HepG2 (cell line): ENCODE measurements at regions not wholly inside any gene's neighbourhood (a gene's known extent, or its start where the extent isn't known, plus 50 kb on each side); places are given as distances from the start of the nearest gene placed in this dataset.

Experiments used
- ATAC-seq: fragments of 200-7000 bp; cut with Tn5 transposase; 3 replicates; pipeline ENCODE4 v1.9.1; 2020; ENCODE audit warnings: mild to moderate bottlenecking, moderate library complexity
- BruUV-seq: library from RNA; stranded (reverse); fragments of 400-500 nt; replicated peaks from 2 replicates; lab custom pipeline; 2021; lab: Mats Ljungman, UMichigan
- CTCF ChIA-PET: fragments of 300-600 bp; formaldehyde crosslinking; extraction: SDS; loops from one replicate; lab custom pipeline; 2021; ENCODE audit warnings: low total read pairs, inconsistent platforms, low intra/inter-chr PET ratio; lab: Yijun Ruan, JAX
- POLR2A ChIA-PET: fragments of 350-600 bp; sonication (Branson Sonifier 250); formaldehyde crosslinking; loops from one replicate; lab custom pipeline; 2020; ENCODE audit warnings: antibody characterized with exemption, inconsistent platforms; lab: Yijun Ruan, JAX
- DNase-seq: peaks from one replicate; pipeline ENCODE4 v3.0.0-alpha.2; 2015; ENCODE audit warnings: low spot score
- FAIRE-seq: peaks from 3 replicates; lab custom pipeline; 2011; peaks lifted over from hg19 to GRCh38; lab: Jason Lieb, UNC
- H2AFZ ChIP-seq: one replicate; pipeline ENCODE4 v1.6.1; 2011; ENCODE audit warnings: low read length, inconsistent platforms
- H3K27ac ChIP-seq: fragments of 300-600 bp; 3 replicates; pipeline ENCODE4 v1.8.0; 2011; ENCODE audit warnings: mixed run types, mild to moderate bottlenecking, mixed read lengths, low read length, inconsistent platforms; ENCODE audit not compliant: insufficient read depth; ENCODE audit errors: extremely low read length
- H3K27me3 ChIP-seq, 2 experiments: fragments of 200-600 bp in 1 of 2; 2 replicates in 1 of 2; 3 replicates in 1 of 2; pipeline versions ENCODE4 v1.6.0 to v1.8.0; 2011; ENCODE audit warnings: low read length in 2 of 2, mild to moderate bottlenecking in 2 of 2, moderate library complexity in 2 of 2, inconsistent platforms in 1 of 2; ENCODE audit not compliant: insufficient read depth in 2 of 2, control insufficient read depth in 1 of 2
- H3K36me3 ChIP-seq, 2 experiments: fragments of 200-600 bp in 1 of 2; replicated peaks in 1 of 2; 2 replicates in 1 of 2; 3 replicates in 1 of 2; pipeline versions ENCODE4 v1.5.1 to v1.8.0; 2011; ENCODE audit warnings: low read length in 2 of 2, inconsistent platforms in 1 of 2; ENCODE audit not compliant: insufficient read depth in 2 of 2, control insufficient read depth in 1 of 2
- H3K4me1 ChIP-seq: 2 replicates; pipeline ENCODE4 v1.5.1; 2012; ENCODE audit warnings: low read length, inconsistent platforms; ENCODE audit not compliant: insufficient read depth
- H3K4me2 ChIP-seq: 2 replicates; pipeline ENCODE4 v1.6.0; 2011; ENCODE audit warnings: low read depth, low read length, inconsistent platforms
- H3K4me3 ChIP-seq, 3 experiments: fragments of 200-600 bp in 1 of 3; sonication (generic), shearing (Covaris generic) in 1 of 3; replicated peaks in 1 of 3; 2 replicates each; pipeline ENCODE4 v1.5.1; 2011 to 2016; ENCODE audit warnings: low read length in 3 of 3, inconsistent platforms in 2 of 3, low read depth in 2 of 3, mild to moderate bottlenecking in 2 of 3, control low read depth in 1 of 3, mixed read lengths in 1 of 3; ENCODE audit not compliant: insufficient read depth in 1 of 3
- H3K79me2 ChIP-seq: one replicate; pipeline ENCODE4 v1.6.1; 2011; ENCODE audit warnings: low read length, inconsistent platforms; ENCODE audit not compliant: insufficient read depth
- H3K9ac ChIP-seq: 2 replicates; pipeline ENCODE4 v1.6.0; 2011; ENCODE audit warnings: mild to moderate bottlenecking, low read depth, low read length, inconsistent platforms; ENCODE audit not compliant: insufficient read depth
- H3K9me3 ChIP-seq: 2 replicates; pipeline ENCODE4 v1.5.1; 2012; ENCODE audit warnings: mild to moderate bottlenecking, low read length
- H4K20me1 ChIP-seq: 2 replicates; pipeline ENCODE4 v1.6.0; 2011; ENCODE audit warnings: inconsistent platforms, mild to moderate bottlenecking, low read length, moderate library complexity; ENCODE audit not compliant: insufficient read depth
- FOSL1 ChIP-seq: sonication (generic); formaldehyde crosslinking; IDR thresholded peaks from 2 replicates; pipeline ENCODE4 v1.9.0; 2021; ENCODE audit warnings: missing genetic modification reagents, borderline replicate concordance
- FUBP1 ChIP-seq: sonication (generic); formaldehyde crosslinking; IDR thresholded peaks from 2 replicates; pipeline ENCODE4 v1.5.1; 2020; ENCODE audit warnings: missing genetic modification reagents, mild to moderate bottlenecking, borderline replicate concordance
- HOXD1 ChIP-seq: sonication (generic); formaldehyde crosslinking; IDR thresholded peaks from 2 replicates; pipeline ENCODE4 v1.5.0; 2020; ENCODE audit warnings: missing genetic modification reagents
- NR2F2 ChIP-seq: IDR thresholded peaks from 2 replicates; pipeline ENCODE4 v1.6.1; 2012; ENCODE audit warnings: low read depth, inconsistent platforms, borderline replicate concordance
- PHB2 ChIP-seq: fragments of 450-650 bp; IDR thresholded peaks from 2 replicates; pipeline ENCODE4 v1.6.1; 2018; ENCODE audit not compliant: partially characterized antibody
- RCOR2 ChIP-seq: IDR thresholded peaks from 2 replicates; pipeline ENCODE4 v1.6.1; 2016; ENCODE audit warnings: missing biosample characterization, missing genetic modification reagents
- RXRB ChIP-seq: IDR thresholded peaks from 2 replicates; pipeline ENCODE4 v1.6.1; 2016; ENCODE audit warnings: borderline replicate concordance, missing genetic modification reagents, missing compliant biosample characterization
- ZGPAT ChIP-seq: IDR thresholded peaks from 2 replicates; pipeline ENCODE4 v1.6.1; 2016; ENCODE audit warnings: mild to moderate bottlenecking
- ZNF143 ChIP-seq: sonication (generic); formaldehyde crosslinking; IDR thresholded peaks from 2 replicates; pipeline ENCODE4 v1.4.0; 2020; ENCODE audit warnings: missing genetic modification reagents
- ZNF607 ChIP-seq: sonication (generic); formaldehyde crosslinking; IDR thresholded peaks from 2 replicates; pipeline ENCODE4 v1.5.1; 2020; ENCODE audit warnings: missing genetic modification reagents, mild to moderate bottlenecking, borderline replicate concordance
- ZNF639 ChIP-seq: conservative IDR thresholded peaks from 2 replicates; pipeline ENCODE4 v1.6.1; 2018; ENCODE audit warnings: missing genetic modification reagents
- ZNF781 ChIP-seq: sonication (generic); formaldehyde crosslinking; IDR thresholded peaks from 2 replicates; pipeline ENCODE4 v1.5.1; 2020; ENCODE audit warnings: borderline replicate concordance, mild to moderate bottlenecking, missing genetic modification reagents; ENCODE audit errors: not compliant biosample characterization
- ZNF878 ChIP-seq: sonication (generic); formaldehyde crosslinking; IDR thresholded peaks from 2 replicates; pipeline ENCODE4 v1.8.1; 2023; ENCODE audit warnings: mild to moderate bottlenecking, missing genetic modification reagents, moderate library complexity
- WGBS: methylation state at CpG from one replicate; pipeline ENCODE4 v1.1.6; 2017; ENCODE audit warnings: low lambda C conversion rate; 5-methylcytosine and 5-hydroxymethylcytosine counted together
- in situ Hi-C: cut with HindIII; loops from 2 replicates; pipeline ENCODE4 v1.10.0; 2017; ENCODE audit warnings: low pct_unique_long_range_greater_than_20kb; ENCODE audit not compliant: extremely low pct_ligation_motif_present
- intact Hi-C: fragments of 100-400 bp; cut with micrococcal nuclease; formaldehyde crosslinking; loops from one replicate; pipeline ENCODE4 v1.10.0; 2022; ENCODE audit not compliant: unreplicated experiment

- no peak for TF ChIP-seq ZGPAT (CRISPR knock-in tag)
- no peak for TF ChIP-seq ZNF639 (CRISPR knock-in tag)
Measured at GRCh38 chrX:4315891-4316290, 602.4 kb upstream of the PRKX start (continued).

GRCh38 chrX:4314586-4314985 is 601.1 kb upstream of the PRKX start:
- no peak for FAIRE-seq
- intact Hi-C loops (no loop called here), in situ Hi-C loops (no loop called here)
- ChIA-PET POLR2A (no interaction called here), CTCF (no interaction called here)
- WGBS = 0% methylated on average over 1 of the region's 1 CpG
- Histone ChIP-seq H3K4me1 (no peaks in the 10 kb centered on the region), H3K27ac (no peak overlapping the region), H3K79me2 (no peaks in the 10 kb centered on the region), H3K4me2 (no peak overlapping the region), H4K20me1 (no peaks in the 10 kb centered on the region), H2AFZ (no peak overlapping the region), H3K27me3 (no peaks in the 10 kb centered on the region), H3K9me3 (no peaks in the 10 kb centered on the region), H3K4me3 (no peak overlapping the region), H3K9ac (no peak overlapping the region), H3K36me3 (no peaks in the 10 kb centered on the region)
- no peak for DNase-seq
- TF ChIP-seq ZNF607 (CRISPR knock-in tag) (no peak), NR2F2 (no peak), RXRB (CRISPR knock-in tag) (no peak), FUBP1 (CRISPR knock-in tag) (no peak), ZNF143 (CRISPR knock-in tag) (no peak), RCOR2 (no peak), FOSL1 (CRISPR knock-in tag) (no peak), PHB2 (no peak), HOXD1 (CRISPR knock-in tag) (no peak), ZNF878 (CRISPR knock-in tag) (no peak), ZNF781 (CRISPR knock-in tag) (no peak)
- ATAC-seq = no peak
- no TSS peak for BruUV-seq
